Effector memory CD4-positive, alpha-beta T cell (primary cell): ENCODE measurements at regions not wholly inside any gene's neighbourhood (a gene's known extent, or its start where the extent isn't known, plus 50 kb on each side); places are given as distances from the start of the nearest gene placed in this dataset.
"Not testable (repeated sequence)": the region's sequence is repeated elsewhere in the genome, so short reads cannot be mapped to it uniquely, and the experiment has no call there.

Experiments used
- DNase-seq, 3 donors: peaks; one replicate each; pipeline ENCODE4 v3.0.0-alpha.2; 2020
- H3K27ac ChIP-seq: 2 replicates; pipeline ENCODE4 v1.7.0; 2013; ENCODE audit warnings: mild to moderate bottlenecking, low read length, moderate library complexity; ENCODE audit not compliant: insufficient read depth, poor library complexity, severe bottlenecking
- H3K27me3 ChIP-seq: replicated peaks from 2 replicates; pipeline ENCODE4 v1.7.0; 2013; ENCODE audit warnings: mild to moderate bottlenecking, low read length; ENCODE audit not compliant: insufficient read depth, control insufficient read depth, poor library complexity, severe bottlenecking
- H3K36me3 ChIP-seq: 2 replicates; pipeline ENCODE4 v1.7.0; 2013; ENCODE audit warnings: mild to moderate bottlenecking, low read length, moderate library complexity; ENCODE audit not compliant: control insufficient read depth, insufficient read depth
- H3K4me1 ChIP-seq: 2 replicates; pipeline ENCODE4 v1.7.0; 2013; ENCODE audit warnings: low read length, mild to moderate bottlenecking; ENCODE audit not compliant: control insufficient read depth, insufficient read depth, poor library complexity, severe bottlenecking
- H3K4me3 ChIP-seq: 2 replicates; pipeline ENCODE4 v1.7.0; 2013; ENCODE audit warnings: low read length, low read depth, mild to moderate bottlenecking; ENCODE audit not compliant: insufficient read depth, poor library complexity, severe bottlenecking
- H3K9me3 ChIP-seq: 2 replicates; pipeline ENCODE4 v1.7.0; 2013; ENCODE audit warnings: mild to moderate bottlenecking, low read length, moderate library complexity; ENCODE audit not compliant: control insufficient read depth

DNA sequence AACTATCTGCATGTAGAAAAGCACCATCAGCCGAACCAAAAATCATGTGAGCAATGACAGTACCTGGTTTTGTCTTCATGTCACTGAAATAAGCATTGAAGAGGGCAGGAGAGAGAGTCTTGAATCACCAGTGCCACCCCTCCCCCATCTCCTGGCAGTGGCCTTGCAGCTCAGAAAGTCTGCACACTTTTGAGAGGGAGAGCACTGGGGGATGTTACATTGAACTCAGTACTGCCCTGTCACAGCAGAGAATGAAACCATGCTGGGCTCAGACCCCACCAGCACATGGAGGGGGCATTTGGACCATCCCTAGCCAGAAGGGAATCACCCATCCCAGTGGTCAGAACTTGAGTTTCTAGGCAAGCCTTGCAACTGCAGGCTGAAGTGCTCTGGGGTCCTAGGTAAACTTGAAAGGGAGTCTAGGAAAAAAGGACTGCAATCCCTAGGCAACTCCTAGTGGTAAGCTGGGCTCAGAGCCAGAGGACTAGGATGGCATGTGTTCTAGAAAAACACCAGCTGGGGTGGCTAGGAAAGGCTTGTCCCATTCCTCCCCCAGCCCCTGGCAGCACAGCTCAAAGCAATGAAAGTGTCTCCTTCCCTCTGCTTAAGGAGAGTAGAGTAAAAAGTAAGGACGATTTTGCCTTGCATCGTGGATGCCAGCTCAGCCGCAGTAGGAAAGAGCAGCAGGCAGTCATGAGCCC is 259.9 kb upstream of the MYT1L start:
- H3K27ac ChIP-seq: no peak overlapping the region
- H3K4me3 ChIP-seq: no peak overlapping the region
- H3K27me3 ChIP-seq: no peaks in the 10 kb centered on the region
- no peaks in the 10 kb centered on the region for H3K4me1 ChIP-seq
- no peak for DNase-seq
- H3K36me3 ChIP-seq: no peaks in the 10 kb centered on the region
- no peaks in the 10 kb centered on the region for H3K9me3 ChIP-seq

GRCh38 chr2:2590141-2590540 is 259.1 kb upstream of the MYT1L start:
- no peak for DNase-seq

GRCh38 chr2:2588777-2589176 is 257.7 kb upstream of the MYT1L start:
- no peak overlapping the region for H3K4me3 ChIP-seq
- DNase-seq: no peak
- no peaks in the 10 kb centered on the region for H3K27me3 ChIP-seq
- H3K27ac ChIP-seq: no peak overlapping the region
- no peaks in the 10 kb centered on the region for H3K9me3 ChIP-seq
- no peaks in the 10 kb centered on the region for H3K36me3 ChIP-seq
- no peaks in the 10 kb centered on the region for H3K4me1 ChIP-seq

More at GRCh38 chr2:2590141-2590540, 259.1 kb upstream of the MYT1L start:
- no peaks in the 10 kb centered on the region for H3K4me1 ChIP-seq
- H3K27me3 ChIP-seq: no peaks in the 10 kb centered on the region
- no peak overlapping the region for H3K27ac ChIP-seq
- no peak overlapping the region for H3K4me3 ChIP-seq
- no peaks in the 10 kb centered on the region for H3K9me3 ChIP-seq
- H3K36me3 ChIP-seq: no peaks in the 10 kb centered on the region

DNA sequence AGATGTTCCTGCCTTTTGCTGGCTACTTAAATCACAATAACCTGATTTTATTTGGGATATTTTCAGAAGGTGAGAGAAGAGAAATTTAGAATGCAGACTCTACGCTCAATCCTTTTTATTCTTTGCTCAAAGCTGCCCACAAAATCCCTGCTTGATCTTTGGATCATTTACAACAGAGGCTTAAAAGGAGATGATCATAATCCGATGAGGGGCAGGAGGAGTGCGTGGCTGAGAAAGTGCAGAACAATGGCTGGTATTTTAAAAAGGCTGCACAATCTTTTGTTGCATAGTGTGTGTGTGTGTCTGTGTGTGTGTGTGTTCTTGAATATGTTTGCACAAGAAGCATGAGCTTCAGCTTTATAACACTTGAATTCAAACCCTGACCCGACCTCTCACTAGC is 256.3 kb upstream of the MYT1L start:
- H3K27ac ChIP-seq: no peak overlapping the region
- DNase-seq: no peak
- no peak overlapping the region for H3K4me3 ChIP-seq
- H3K27me3 ChIP-seq: no peaks in the 10 kb centered on the region
- no peaks in the 10 kb centered on the region for H3K9me3 ChIP-seq
- H3K4me1 ChIP-seq: no peaks in the 10 kb centered on the region
- no peaks in the 10 kb centered on the region for H3K36me3 ChIP-seq

DNA sequence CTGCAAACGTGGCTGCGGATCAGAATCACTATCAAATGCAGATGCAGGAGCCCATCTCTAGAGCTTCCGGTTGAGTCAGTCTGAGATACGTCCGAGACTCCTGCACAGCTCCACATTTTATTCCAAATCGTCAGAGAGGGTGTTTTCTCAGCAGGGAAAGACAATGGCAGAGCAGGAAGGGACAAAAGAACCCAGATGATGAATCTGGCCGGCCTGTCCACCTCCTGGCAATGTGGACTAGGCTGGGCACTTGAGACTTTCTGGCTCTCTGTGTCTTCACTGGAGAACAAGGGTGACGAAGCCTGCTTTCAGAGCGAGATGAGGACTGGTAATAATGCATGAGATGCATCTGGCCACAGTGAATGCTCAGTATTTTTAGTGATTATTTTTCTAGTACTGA is 255.9 kb upstream of the MYT1L start:
- Histone ChIP-seq H3K27me3 (no peaks in the 10 kb centered on the region), H3K4me3 (no peak overlapping the region), H3K27ac (no peak overlapping the region), H3K4me1 (no peaks in the 10 kb centered on the region), H3K9me3 (no peaks in the 10 kb centered on the region), H3K36me3 (no peaks in the 10 kb centered on the region)
- no peak for DNase-seq

GRCh38 chr2:2586068-2586776 is 255.1 kb upstream of the MYT1L start:
- no peak for DNase-seq
- no peaks in the 10 kb centered on the region for H3K36me3 ChIP-seq
- no peaks in the 10 kb centered on the region for H3K27me3 ChIP-seq
- no peak overlapping the region for H3K27ac ChIP-seq
- no peaks in the 10 kb centered on the region for H3K9me3 ChIP-seq
- H3K4me3 ChIP-seq: no peak overlapping the region
- H3K4me1 ChIP-seq: no peaks in the 10 kb centered on the region

DNA sequence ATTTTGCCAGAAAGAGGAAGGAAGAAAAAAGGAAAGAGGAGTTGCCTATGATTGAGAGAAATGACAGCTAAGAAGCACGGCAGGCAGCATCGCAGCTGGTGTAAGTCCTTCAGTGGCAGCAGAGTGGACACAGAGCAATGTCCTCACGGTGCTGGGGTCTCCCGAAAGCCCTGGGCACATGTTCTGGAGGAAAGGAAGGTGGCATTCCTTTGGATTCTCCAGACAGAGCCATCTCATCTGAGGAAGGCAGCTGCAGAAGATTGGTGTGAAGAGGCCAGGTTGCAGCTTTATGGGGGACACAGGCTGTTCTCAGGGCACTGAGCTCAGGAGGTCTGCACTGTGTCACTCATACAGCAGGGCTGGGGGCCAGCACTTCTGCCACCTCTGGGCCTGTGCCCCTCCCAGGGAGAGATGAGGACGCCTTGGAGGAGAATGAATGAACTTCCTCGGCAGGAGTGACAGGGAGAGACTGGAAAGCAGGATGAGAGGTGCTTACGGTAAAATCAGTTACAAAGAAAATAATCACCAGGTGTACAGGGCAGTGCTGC is 252.0 kb upstream of the MYT1L start:
- Histone ChIP-seq H3K4me3 (no peak overlapping the region), H3K27me3 (no peaks in the 10 kb centered on the region), H3K27ac (no peak overlapping the region), H3K4me1 (no peaks in the 10 kb centered on the region), H3K36me3 (no peaks in the 10 kb centered on the region), H3K9me3 (no peaks in the 10 kb centered on the region)
- no peak for DNase-seq

- Histone ChIP-seq H3K27me3 (no peaks in the 10 kb centered on the region), H3K9me3 (no peaks in the 10 kb centered on the region), H3K27ac (no peak overlapping the region), H3K4me1 (no peaks in the 10 kb centered on the region), H3K36me3 (no peaks in the 10 kb centered on the region), H3K4me3 (no peak overlapping the region)
- DNase-seq: no peak
Measured at GRCh38 chr2:2581331-2582159, 250.5 kb upstream of the MYT1L start.

DNA sequence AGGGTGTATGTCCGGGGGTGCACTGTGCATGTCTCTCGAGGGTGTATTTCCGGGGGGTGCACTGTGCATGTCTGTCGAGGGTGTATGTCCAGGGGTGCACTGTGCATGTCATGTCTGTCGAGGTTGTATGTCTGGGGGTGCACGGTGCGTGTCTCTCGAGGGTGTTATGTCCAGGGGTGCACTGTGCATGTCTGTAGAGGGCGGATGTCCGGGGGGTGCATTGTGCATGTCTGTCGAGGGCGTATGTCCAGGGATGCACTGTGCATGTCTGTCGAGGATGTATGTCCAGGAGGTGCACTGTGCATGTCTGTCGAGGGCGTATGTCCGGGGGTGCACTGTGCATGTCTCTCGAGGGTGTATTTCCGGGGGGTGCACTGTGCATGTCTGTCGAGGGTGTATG is 249.8 kb upstream of the MYT1L start:
- not testable (repeated sequence) for H3K27me3 ChIP-seq, H3K9me3 ChIP-seq, H3K36me3 ChIP-seq

GRCh38 chr2:2580341-2580740 is 249.3 kb upstream of the MYT1L start:
- no peaks in the 10 kb centered on the region for H3K4me1 ChIP-seq
- H3K4me3 ChIP-seq: no peak overlapping the region
- no peaks in the 10 kb centered on the region for H3K36me3 ChIP-seq
- no peaks in the 10 kb centered on the region for H3K9me3 ChIP-seq
- H3K27me3 ChIP-seq: no peaks in the 10 kb centered on the region
- no peak overlapping the region for H3K27ac ChIP-seq
- no peak for DNase-seq

More for the DNA sequence above, 249.8 kb upstream of the MYT1L start:
- H3K4me3 ChIP-seq, H3K27ac ChIP-seq, H3K4me1 ChIP-seq, DNase-seq: not testable (repeated sequence)
